Activated naive CD8-positive, alpha-beta T cell (primary cell): ENCODE measurements at regions not wholly inside any gene's neighbourhood (a gene's known extent, or its start where the extent isn't known, plus 50 kb on each side); places are given as distances from the start of the nearest gene placed in this dataset.
"Not testable (repeated sequence)": the region's sequence is repeated elsewhere in the genome, so short reads cannot be mapped to it uniquely, and the experiment has no call there.

Source experiments
- H3K27ac Mint-ChIP-seq: one replicate; pipeline ENCODE4 v1.8.0; 2021; ENCODE audit warnings: mixed read lengths
- H3K27me3 Mint-ChIP-seq: one replicate; pipeline ENCODE4 v1.8.0; 2021; ENCODE audit warnings: mixed read lengths
- H3K36me3 Mint-ChIP-seq: one replicate; pipeline ENCODE4 v1.8.0; 2021; ENCODE audit warnings: mixed read lengths
- H3K4me1 Mint-ChIP-seq: one replicate; pipeline ENCODE4 v1.8.0; 2021; ENCODE audit warnings: low read depth, mixed read lengths
- H3K4me3 Mint-ChIP-seq: one replicate; pipeline ENCODE4 v1.8.0; 2021; ENCODE audit warnings: mild to moderate bottlenecking, mixed read lengths
- H3K9me3 Mint-ChIP-seq: one replicate; pipeline ENCODE4 v1.8.0; 2021; ENCODE audit warnings: low read depth, mixed read lengths

DNA sequence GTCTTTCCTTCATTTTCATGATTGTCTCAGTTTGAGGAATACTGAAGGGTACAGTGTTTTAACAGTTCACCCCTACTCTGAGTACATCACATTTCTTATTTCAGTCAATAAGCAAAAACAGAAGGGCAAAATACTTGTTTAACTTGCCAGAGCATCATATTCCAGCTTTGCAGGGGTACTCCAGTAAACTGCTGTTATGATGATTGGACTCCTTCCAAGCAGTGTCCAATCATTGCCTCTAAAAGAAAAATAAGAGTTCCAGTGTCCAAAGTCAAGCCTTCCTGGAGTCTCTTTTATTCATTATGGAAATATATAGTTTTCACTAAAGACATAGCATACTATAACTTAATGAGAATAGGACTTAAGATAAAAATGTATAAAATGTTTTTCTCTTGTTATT lies 105.1 kb downstream of the FANCF start:
- H3K36me3 Mint-ChIP-seq, result no peaks in the 10 kb centered on the region
- H3K4me3 Mint-ChIP-seq, result no peak overlapping the region
- H3K4me1 Mint-ChIP-seq, result no peaks in the 10 kb centered on the region
- no peaks in the 10 kb centered on the region for H3K9me3 Mint-ChIP-seq
- peaks cover 3% of the 10 kb centered on the region for H3K27me3 Mint-ChIP-seq
- H3K27ac Mint-ChIP-seq, result no peak overlapping the region

DNA sequence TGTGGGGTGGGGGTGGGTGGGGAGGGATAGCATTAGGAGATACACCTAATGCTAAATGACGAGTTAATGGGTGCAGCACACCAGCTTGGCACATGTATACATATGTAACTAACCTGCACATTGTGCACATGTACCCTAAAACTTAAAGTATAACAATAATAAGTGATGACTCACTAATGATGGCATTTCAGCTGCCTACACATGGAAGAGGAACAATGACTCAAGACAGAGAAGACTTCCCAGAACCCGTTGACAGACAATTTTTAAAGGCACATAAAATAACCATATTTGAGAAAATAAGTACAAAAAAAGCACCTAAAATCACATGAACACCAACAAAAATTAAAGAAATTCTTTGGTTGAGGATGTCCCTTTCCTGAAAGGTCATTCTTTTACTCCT lies 107.3 kb downstream of the FANCF start:
- H3K4me1 Mint-ChIP-seq, H3K27me3 Mint-ChIP-seq, H3K36me3 Mint-ChIP-seq: not testable (repeated sequence)

DNA sequence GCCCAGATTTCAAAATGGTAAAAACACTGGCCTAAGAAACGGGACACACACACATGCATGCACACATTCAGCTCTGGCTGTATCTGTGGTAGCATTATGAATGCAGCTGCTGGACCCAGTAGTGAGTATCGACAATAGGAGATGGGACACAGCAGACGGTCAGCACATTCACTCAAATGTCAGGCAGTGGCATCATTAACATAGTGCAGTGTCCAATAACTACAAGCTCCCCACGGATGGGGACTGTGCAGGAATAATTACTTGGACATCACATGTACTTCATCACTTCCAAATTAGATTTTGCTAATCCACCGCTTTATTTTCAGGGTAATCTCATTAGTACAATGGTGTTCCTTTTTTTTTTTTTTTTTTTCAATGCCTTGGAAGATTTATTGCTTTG lies 109.5 kb downstream of the FANCF start:
- peaks cover 6% of the 10 kb centered on the region for H3K27me3 Mint-ChIP-seq
- H3K4me3 Mint-ChIP-seq, result no peak overlapping the region
- H3K36me3 Mint-ChIP-seq, result no peaks in the 10 kb centered on the region
- peak overlapping the region; percentile 62 for H3K27ac Mint-ChIP-seq
- H3K4me1 Mint-ChIP-seq, result no peaks in the 10 kb centered on the region
- H3K9me3 Mint-ChIP-seq, result no peaks in the 10 kb centered on the region

More for the DNA sequence above, 107.3 kb downstream of the FANCF start:
- not testable (repeated sequence) for H3K9me3 Mint-ChIP-seq, H3K4me3 Mint-ChIP-seq, H3K27ac Mint-ChIP-seq

DNA sequence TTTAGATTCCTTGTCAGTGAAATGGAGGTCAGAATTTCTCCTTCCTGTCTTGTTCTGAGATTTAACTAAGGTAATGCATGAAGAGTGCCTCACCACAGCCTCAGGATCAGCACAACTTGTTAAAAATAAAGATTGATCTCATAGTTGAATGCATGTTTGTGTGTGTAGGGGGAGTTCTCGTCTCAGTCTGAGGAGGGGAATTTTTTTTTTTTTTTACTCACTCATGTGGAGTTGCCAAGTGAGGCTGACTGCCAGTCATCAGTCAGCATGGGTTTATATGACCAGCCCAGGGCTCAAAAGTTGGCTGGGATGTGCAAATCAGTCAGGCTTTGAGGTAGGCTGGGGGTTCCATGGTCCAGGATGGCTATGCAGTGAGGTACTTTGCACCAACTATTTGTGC lies 113.2 kb downstream of the FANCF start:
- peaks cover 18% of the 10 kb centered on the region for H3K27me3 Mint-ChIP-seq
- H3K9me3 Mint-ChIP-seq, result no peaks in the 10 kb centered on the region
- H3K4me3 Mint-ChIP-seq, result no peak overlapping the region
- no peaks in the 10 kb centered on the region for H3K4me1 Mint-ChIP-seq
- no peak overlapping the region for H3K27ac Mint-ChIP-seq
- H3K36me3 Mint-ChIP-seq, result no peaks in the 10 kb centered on the region

DNA sequence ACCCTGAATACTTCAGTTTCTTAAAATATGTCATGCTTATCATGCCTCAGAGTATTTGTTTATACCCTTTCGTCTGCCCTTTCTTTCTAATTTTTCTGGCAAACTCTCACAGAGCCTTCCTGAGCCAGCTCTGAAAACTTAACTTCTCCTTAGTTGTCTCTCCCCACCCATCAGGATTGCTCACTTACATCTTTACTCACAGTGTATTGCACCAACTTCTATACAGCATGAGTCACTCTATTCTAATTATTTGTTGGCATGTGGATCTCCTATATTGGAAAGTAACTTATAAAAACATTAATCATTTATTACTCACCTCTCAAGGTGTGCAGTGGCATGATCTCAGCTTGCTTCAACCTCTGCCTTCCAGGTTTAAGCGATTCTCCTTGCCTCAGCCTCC lies 114.9 kb downstream of the FANCF start:
- no peaks in the 10 kb centered on the region for H3K4me1 Mint-ChIP-seq
- H3K27ac Mint-ChIP-seq, result no peak overlapping the region
- peaks cover 15% of the 10 kb centered on the region for H3K27me3 Mint-ChIP-seq
- H3K4me3 Mint-ChIP-seq, result no peak overlapping the region
- no peaks in the 10 kb centered on the region for H3K9me3 Mint-ChIP-seq
- H3K36me3 Mint-ChIP-seq, result no peaks in the 10 kb centered on the region

DNA sequence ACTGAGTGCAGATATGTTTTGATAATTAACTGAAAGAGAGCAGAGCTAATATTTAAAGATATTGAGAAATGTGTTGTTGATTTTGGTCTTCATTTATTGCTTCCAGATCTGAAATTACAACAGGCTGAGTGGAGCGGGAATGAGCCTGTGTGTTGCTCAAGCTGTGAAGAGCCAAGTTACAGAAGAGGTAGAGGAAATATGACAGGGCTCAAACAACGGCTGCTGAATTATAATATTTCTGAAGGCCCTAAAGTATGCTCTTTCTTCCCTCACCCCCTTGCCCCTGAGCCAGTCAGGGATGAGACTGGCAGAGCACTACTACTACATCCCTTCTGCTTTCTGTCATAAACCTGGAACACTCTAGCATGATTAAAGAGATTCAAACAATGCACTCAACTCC lies 115.6 kb downstream of the FANCF start:
- H3K9me3 Mint-ChIP-seq, result no peaks in the 10 kb centered on the region

DNA sequence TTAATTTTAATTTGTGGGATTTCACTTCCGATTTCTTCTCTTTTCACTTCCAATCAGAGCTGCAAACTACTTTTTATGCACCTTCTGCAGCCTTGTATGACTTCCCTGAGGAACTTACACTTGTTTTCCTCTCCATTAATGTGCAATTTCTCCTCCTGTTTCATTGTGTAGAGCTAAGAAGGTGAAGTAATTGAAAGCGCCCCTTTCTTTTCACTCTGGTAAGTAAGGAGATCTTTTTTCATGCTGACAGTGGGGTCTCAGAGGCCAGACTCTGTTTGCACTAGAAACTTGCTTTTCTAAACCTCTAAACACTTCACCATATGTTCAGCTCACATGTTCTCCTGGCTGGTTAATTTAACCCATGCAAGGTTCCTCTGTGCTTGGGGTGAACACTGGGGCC lies 117.0 kb downstream of the FANCF start:
- peaks cover 15% of the 10 kb centered on the region for H3K27me3 Mint-ChIP-seq
- H3K36me3 Mint-ChIP-seq, result no peaks in the 10 kb centered on the region
- no peak overlapping the region for H3K27ac Mint-ChIP-seq

More for the DNA sequence above, 115.6 kb downstream of the FANCF start:
- no peaks in the 10 kb centered on the region for H3K36me3 Mint-ChIP-seq
- no peak overlapping the region for H3K4me3 Mint-ChIP-seq
- no peaks in the 10 kb centered on the region for H3K4me1 Mint-ChIP-seq
- H3K27ac Mint-ChIP-seq, result no peak overlapping the region
- H3K27me3 Mint-ChIP-seq, result peaks cover 15% of the 10 kb centered on the region

DNA sequence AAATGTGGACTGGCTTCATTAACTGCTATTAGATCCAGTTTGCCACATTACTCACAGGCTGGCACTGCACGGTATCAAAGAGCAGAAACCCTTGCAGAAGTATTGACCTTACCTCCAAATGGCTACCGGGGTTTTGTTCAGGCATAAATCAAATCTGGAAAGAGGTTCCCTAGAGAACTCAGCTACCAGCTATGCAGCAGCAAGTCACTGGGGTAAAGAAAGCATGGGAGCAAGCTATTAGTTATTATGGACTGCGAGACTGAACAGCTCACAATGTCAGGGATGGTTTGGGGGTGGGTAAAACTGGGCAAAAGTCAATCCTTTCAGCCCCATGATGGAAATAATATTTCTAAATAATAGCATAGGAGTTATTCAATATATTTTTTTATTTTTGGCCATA lies 128.1 kb downstream of the FANCF start:
- no peak overlapping the region for H3K27ac Mint-ChIP-seq
- H3K4me3 Mint-ChIP-seq, result no peak overlapping the region
- no peaks in the 10 kb centered on the region for H3K9me3 Mint-ChIP-seq
- no peaks in the 10 kb centered on the region for H3K36me3 Mint-ChIP-seq
- H3K4me1 Mint-ChIP-seq, result no peaks in the 10 kb centered on the region
- H3K27me3 Mint-ChIP-seq, result peaks cover 2% of the 10 kb centered on the region

More for the DNA sequence above, 117.0 kb downstream of the FANCF start:
- Mint-ChIP-seq H3K9me3 (no peaks in the 10 kb centered on the region), H3K4me3 (no peak overlapping the region), H3K4me1 (no peaks in the 10 kb centered on the region)

DNA sequence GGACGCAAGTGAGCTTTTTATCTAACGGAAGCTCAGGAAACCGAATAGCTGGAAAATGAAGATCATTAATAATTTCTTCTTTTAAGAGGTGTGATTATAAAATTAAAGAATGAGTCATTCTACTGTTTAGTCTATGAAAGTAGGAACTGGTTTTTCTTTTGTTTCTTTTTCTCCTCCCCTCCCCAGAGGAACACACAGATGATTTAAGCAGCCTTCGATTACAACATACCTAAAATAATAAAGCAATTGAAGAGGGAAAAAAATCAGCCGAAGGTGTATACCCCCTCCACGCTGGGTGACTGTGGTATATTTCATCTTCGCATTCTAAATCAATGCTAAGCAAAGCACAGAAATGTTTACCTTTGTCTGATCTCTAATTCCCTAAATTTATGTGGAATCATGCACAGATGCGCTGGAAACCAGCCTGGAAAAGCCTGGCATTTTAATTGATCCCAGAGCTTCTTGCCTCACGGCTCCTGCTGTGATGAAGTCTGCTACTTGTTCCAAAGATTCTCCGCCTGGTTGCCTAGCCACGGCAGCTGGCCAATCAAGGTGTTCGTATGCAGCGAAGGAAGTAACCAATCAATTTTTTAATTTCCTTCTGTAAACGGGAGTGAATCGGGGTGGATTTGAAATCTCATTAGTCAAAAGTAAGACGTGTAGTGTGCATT lies 133.9 kb downstream of the FANCF start:
- no peaks in the 10 kb centered on the region for H3K9me3 Mint-ChIP-seq
- no peaks in the 10 kb centered on the region for H3K36me3 Mint-ChIP-seq
- H3K27ac Mint-ChIP-seq, result no peak overlapping the region
- H3K4me3 Mint-ChIP-seq, result no peak overlapping the region
- no peaks in the 10 kb centered on the region for H3K4me1 Mint-ChIP-seq
- peaks cover 3% of the 10 kb centered on the region for H3K27me3 Mint-ChIP-seq

DNA sequence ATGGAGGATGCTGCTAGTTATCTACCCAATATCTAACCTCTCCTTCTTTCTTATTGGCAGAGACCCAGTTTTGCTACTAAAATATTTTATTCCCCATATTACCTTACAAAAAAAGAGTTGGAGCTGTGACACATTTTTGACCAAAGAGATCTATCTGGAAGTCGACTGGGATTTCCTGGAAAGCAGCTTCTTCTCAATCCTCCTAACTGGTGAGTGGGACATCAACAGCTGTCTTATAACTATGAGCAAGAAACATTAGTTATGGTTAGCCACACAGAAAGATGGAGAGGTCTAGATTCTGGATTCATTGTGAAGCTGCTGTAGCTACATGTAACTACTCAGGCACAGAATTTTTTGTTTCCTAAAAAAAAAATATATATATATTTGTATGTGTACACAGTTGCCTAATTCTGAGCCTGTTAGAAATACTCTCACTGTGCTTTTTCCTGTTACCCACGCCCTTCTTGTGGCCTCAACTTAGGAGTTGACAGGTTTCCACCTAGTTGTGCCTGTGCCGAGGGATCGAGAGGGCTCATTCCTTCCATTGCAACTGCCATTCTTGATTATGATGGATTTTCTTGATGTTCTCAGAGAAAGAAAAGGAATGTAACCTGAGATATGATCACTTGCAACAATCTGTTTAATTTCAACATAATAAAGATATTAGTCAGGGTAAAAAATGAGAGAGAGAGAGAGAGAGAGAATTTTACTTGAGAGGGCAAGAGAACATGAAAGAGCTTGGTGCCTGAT lies 142.0 kb downstream of the SLC17A6 start:
- Mint-ChIP-seq H3K27ac (no peak overlapping the region), H3K27me3 (peaks cover 11% of the 10 kb centered on the region), H3K36me3 (no peaks in the 10 kb centered on the region), H3K4me1 (no peaks in the 10 kb centered on the region), H3K9me3 (no peaks in the 10 kb centered on the region), H3K4me3 (no peak overlapping the region)

DNA sequence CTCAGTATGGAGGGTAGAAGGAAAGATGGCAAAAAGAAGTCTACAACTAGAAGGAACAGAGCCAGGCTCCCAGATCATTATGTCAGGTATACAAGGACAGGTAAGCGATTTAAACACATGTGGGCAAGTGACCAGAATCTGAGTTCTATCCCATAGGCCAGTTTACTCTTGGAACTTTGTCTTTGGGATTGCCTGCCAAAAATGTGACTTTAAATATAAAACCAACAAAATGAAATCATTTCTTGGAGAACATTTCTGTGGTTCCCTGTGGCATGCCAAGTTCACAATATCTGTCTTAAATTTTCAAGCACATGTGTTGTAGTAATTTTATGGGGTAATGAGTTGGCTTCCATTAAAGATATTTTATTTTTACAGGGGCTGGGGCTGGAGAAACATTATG lies 141.0 kb downstream of the SLC17A6 start:
- Mint-ChIP-seq H3K4me3 (no peak overlapping the region), H3K27ac (no peak overlapping the region), H3K36me3 (no peaks in the 10 kb centered on the region), H3K27me3 (peaks cover 11% of the 10 kb centered on the region), H3K9me3 (no peaks in the 10 kb centered on the region), H3K4me1 (no peaks in the 10 kb centered on the region)

DNA sequence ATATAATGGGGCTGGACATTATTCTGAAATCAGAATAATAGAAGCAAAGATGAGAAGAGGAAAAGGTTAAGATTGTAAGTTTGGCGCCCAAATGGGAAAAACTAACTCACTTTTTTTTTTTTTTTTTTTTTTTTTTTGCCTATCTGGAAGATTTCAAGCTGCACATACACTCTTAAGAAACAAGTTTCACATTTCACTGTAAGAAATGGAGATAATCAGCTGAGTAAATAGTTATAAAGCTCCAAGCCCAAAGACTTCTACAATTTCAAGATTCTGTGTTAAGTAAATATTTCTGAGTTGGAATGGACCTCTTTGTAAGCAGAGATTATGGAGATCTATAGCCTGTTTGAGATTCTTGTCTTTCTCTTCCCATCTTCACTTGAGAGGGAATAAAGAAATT lies 140.0 kb downstream of the SLC17A6 start:
- peak overlapping the region; percentile 4 for H3K27ac Mint-ChIP-seq
- no peaks in the 10 kb centered on the region for H3K4me1 Mint-ChIP-seq

DNA sequence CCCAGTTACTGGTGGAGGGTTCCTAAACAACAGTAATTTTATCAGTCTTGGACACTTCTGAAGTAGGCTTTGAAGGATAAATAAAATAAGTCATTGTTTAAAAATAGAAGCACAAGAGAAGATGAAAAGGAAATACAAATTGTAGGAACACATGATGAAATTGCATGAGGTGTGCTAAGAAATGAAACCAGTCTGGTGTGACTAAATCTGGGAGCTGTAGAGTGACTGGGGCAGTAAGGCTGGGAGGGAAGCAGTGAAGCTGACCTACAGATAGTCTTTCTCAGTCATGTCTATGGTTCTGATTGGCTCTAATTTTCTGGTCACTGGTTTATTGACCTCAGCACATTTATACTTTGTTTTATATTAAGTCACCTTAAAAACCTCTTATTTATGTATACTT lies 139.1 kb downstream of the SLC17A6 start:
- Mint-ChIP-seq H3K9me3 (no peaks in the 10 kb centered on the region), H3K4me3 (no peak overlapping the region), H3K27me3 (peaks cover 11% of the 10 kb centered on the region), H3K27ac (no peak overlapping the region), H3K36me3 (no peaks in the 10 kb centered on the region), H3K4me1 (no peaks in the 10 kb centered on the region)

More for the DNA sequence above, 140.0 kb downstream of the SLC17A6 start:
- Mint-ChIP-seq H3K27me3 (peaks cover 11% of the 10 kb centered on the region), H3K36me3 (no peaks in the 10 kb centered on the region), H3K4me3 (no peak overlapping the region), H3K9me3 (no peaks in the 10 kb centered on the region)

DNA sequence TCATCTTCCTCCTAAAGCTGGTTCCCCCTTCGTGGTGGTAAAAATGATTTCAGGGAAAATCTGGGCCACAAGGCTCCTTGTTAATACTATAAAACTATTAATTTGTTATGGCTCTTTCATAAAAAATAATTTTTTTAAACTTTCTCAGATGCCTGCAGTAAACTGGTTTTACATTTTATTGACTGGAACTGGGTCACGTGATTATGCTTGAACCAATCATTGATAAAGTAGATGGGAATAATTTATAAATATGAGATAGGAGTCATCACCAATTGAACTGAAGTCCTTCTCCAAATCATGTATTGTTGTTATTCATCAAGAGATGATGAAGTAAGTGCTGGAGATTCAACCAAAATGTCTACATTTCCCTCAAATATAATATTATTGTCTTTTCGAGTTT lies 138.4 kb downstream of the SLC17A6 start:
- peaks cover 11% of the 10 kb centered on the region for H3K27me3 Mint-ChIP-seq
- H3K4me1 Mint-ChIP-seq, result no peaks in the 10 kb centered on the region
- H3K27ac Mint-ChIP-seq, result no peak overlapping the region
- no peaks in the 10 kb centered on the region for H3K36me3 Mint-ChIP-seq
- H3K9me3 Mint-ChIP-seq, result no peaks in the 10 kb centered on the region
- no peak overlapping the region for H3K4me3 Mint-ChIP-seq

DNA sequence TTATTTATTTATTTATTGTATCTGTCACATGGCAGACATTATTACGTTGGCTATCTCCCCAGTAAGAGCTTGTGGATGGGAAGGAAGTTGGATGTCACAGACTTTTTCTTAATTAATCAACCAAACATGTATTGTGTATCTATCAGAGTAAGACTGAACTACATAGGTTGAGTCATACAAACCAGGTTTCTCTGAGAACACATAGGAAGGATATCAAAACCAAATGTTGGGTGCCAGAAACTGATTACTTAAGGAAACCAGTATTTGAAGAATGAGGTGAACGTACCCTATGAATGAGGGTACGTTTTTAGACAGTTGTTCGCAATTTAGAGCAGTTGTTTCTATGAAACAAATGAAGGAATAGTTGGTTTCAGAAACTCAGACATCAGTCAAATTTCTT lies 136.4 kb downstream of the SLC17A6 start:
- H3K27me3 Mint-ChIP-seq, result peaks cover 8% of the 10 kb centered on the region
- no peak overlapping the region for H3K4me3 Mint-ChIP-seq
- no peaks in the 10 kb centered on the region for H3K4me1 Mint-ChIP-seq
- H3K36me3 Mint-ChIP-seq, result no peaks in the 10 kb centered on the region
- H3K9me3 Mint-ChIP-seq, result no peaks in the 10 kb centered on the region
- H3K27ac Mint-ChIP-seq, result no peak overlapping the region

DNA sequence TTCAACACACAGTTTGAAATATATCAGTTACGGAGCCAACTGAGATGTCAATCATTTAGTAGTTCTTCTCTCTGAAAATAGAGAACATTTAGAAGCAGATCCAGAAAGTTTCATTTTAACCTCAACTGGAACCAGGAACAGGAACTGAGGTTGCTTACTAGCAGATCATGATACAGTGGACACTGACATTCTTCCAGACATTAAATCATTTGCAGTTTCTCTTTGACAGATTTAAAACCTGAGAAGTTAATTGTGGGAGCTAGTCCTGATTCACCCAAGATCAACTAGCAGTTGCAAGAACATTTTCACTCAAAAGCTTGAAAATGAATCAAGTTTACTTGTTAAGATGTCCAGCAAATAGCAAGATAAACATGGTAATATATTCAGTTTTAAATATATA lies 135.4 kb downstream of the SLC17A6 start:
- no peak overlapping the region for H3K27ac Mint-ChIP-seq
- H3K36me3 Mint-ChIP-seq, result no peaks in the 10 kb centered on the region
- no peaks in the 10 kb centered on the region for H3K4me1 Mint-ChIP-seq
- no peak overlapping the region for H3K4me3 Mint-ChIP-seq
- peaks cover 6% of the 10 kb centered on the region for H3K27me3 Mint-ChIP-seq
- no peaks in the 10 kb centered on the region for H3K9me3 Mint-ChIP-seq
